HepG2 (cell line): ENCODE measurements at regions not wholly inside any gene's neighbourhood (a gene's known extent, or its start where the extent isn't known, plus 50 kb on each side); places are given as distances from the start of the nearest gene placed in this dataset.

Experiments
- ATAC-seq: fragments of 200-7000 bp; cut with Tn5 transposase; 3 replicates; pipeline ENCODE4 v1.9.1; 2020; ENCODE audit warnings: mild to moderate bottlenecking, moderate library complexity
- BruUV-seq: library from RNA; stranded (reverse); fragments of 400-500 nt; replicated peaks from 2 replicates; lab custom pipeline; 2021; lab: Mats Ljungman, UMichigan
- CTCF ChIA-PET: fragments of 300-600 bp; formaldehyde crosslinking; extraction: SDS; loops from one replicate; lab custom pipeline; 2021; ENCODE audit warnings: low total read pairs, inconsistent platforms, low intra/inter-chr PET ratio; lab: Yijun Ruan, JAX
- POLR2A ChIA-PET: fragments of 350-600 bp; sonication (Branson Sonifier 250); formaldehyde crosslinking; loops from one replicate; lab custom pipeline; 2020; ENCODE audit warnings: antibody characterized with exemption, inconsistent platforms; lab: Yijun Ruan, JAX
- DNase-seq: peaks from one replicate; pipeline ENCODE4 v3.0.0-alpha.2; 2015; ENCODE audit warnings: low spot score
- FAIRE-seq: peaks from 3 replicates; lab custom pipeline; 2011; peaks lifted over from hg19 to GRCh38; lab: Jason Lieb, UNC
- H2AFZ ChIP-seq: one replicate; pipeline ENCODE4 v1.6.1; 2011; ENCODE audit warnings: low read length, inconsistent platforms
- H3K27ac ChIP-seq: fragments of 300-600 bp; 3 replicates; pipeline ENCODE4 v1.8.0; 2011; ENCODE audit warnings: mixed run types, mild to moderate bottlenecking, mixed read lengths, low read length, inconsistent platforms; ENCODE audit not compliant: insufficient read depth; ENCODE audit errors: extremely low read length
- H3K27me3 ChIP-seq, 2 experiments: fragments of 200-600 bp in 1 of 2; 2 replicates in 1 of 2; 3 replicates in 1 of 2; pipeline versions ENCODE4 v1.6.0 to v1.8.0; 2011; ENCODE audit warnings: low read length in 2 of 2, mild to moderate bottlenecking in 2 of 2, moderate library complexity in 2 of 2, inconsistent platforms in 1 of 2; ENCODE audit not compliant: insufficient read depth in 2 of 2, control insufficient read depth in 1 of 2
- H3K36me3 ChIP-seq, 2 experiments: fragments of 200-600 bp in 1 of 2; replicated peaks in 1 of 2; 2 replicates in 1 of 2; 3 replicates in 1 of 2; pipeline versions ENCODE4 v1.5.1 to v1.8.0; 2011; ENCODE audit warnings: low read length in 2 of 2, inconsistent platforms in 1 of 2; ENCODE audit not compliant: insufficient read depth in 2 of 2, control insufficient read depth in 1 of 2
- H3K4me1 ChIP-seq: 2 replicates; pipeline ENCODE4 v1.5.1; 2012; ENCODE audit warnings: low read length, inconsistent platforms; ENCODE audit not compliant: insufficient read depth
- H3K4me2 ChIP-seq: 2 replicates; pipeline ENCODE4 v1.6.0; 2011; ENCODE audit warnings: low read depth, low read length, inconsistent platforms
- H3K4me3 ChIP-seq, 3 experiments: fragments of 200-600 bp in 1 of 3; sonication (generic), shearing (Covaris generic) in 1 of 3; replicated peaks in 1 of 3; 2 replicates each; pipeline ENCODE4 v1.5.1; 2011 to 2016; ENCODE audit warnings: low read length in 3 of 3, inconsistent platforms in 2 of 3, low read depth in 2 of 3, mild to moderate bottlenecking in 2 of 3, control low read depth in 1 of 3, mixed read lengths in 1 of 3; ENCODE audit not compliant: insufficient read depth in 1 of 3
- H3K79me2 ChIP-seq: one replicate; pipeline ENCODE4 v1.6.1; 2011; ENCODE audit warnings: low read length, inconsistent platforms; ENCODE audit not compliant: insufficient read depth
- H3K9ac ChIP-seq: 2 replicates; pipeline ENCODE4 v1.6.0; 2011; ENCODE audit warnings: mild to moderate bottlenecking, low read depth, low read length, inconsistent platforms; ENCODE audit not compliant: insufficient read depth
- H3K9me3 ChIP-seq: 2 replicates; pipeline ENCODE4 v1.5.1; 2012; ENCODE audit warnings: mild to moderate bottlenecking, low read length
- H4K20me1 ChIP-seq: 2 replicates; pipeline ENCODE4 v1.6.0; 2011; ENCODE audit warnings: inconsistent platforms, mild to moderate bottlenecking, low read length, moderate library complexity; ENCODE audit not compliant: insufficient read depth
- ARHGAP35 ChIP-seq: sonication (generic); formaldehyde crosslinking; IDR thresholded peaks from 2 replicates; pipeline ENCODE4 v1.9.0; 2022; ENCODE audit warnings: mild to moderate bottlenecking, inconsistent platforms, moderate library complexity, missing genetic modification reagents, borderline replicate concordance
- HDAC1 ChIP-seq: sonication (generic); formaldehyde crosslinking; IDR thresholded peaks from 2 replicates; pipeline ENCODE4 v1.5.1; 2020; ENCODE audit warnings: mild to moderate bottlenecking, missing genetic modification reagents
- JUND ChIP-seq: sonication (generic); formaldehyde crosslinking; IDR thresholded peaks from 2 replicates; pipeline ENCODE4 v1.8.0; 2022; ENCODE audit warnings: mild to moderate bottlenecking, missing genetic modification reagents
- KDM3A ChIP-seq: IDR thresholded peaks from 2 replicates; pipeline ENCODE4 v1.6.1; 2018; ENCODE audit warnings: low read depth, missing compliant biosample characterization
- KDM4B ChIP-seq: sonication (generic); formaldehyde crosslinking; IDR thresholded peaks from 2 replicates; pipeline ENCODE4 v1.4.0; 2020; ENCODE audit warnings: missing genetic modification reagents
- PHF21A ChIP-seq: sonication (generic); formaldehyde crosslinking; IDR thresholded peaks from 2 replicates; pipeline ENCODE4 v1.5.0; 2020; ENCODE audit warnings: mild to moderate bottlenecking, missing genetic modification reagents
- REXO4 ChIP-seq: sonication (generic); formaldehyde crosslinking; IDR thresholded peaks from 2 replicates; pipeline ENCODE4 v1.8.0; 2022; ENCODE audit warnings: missing genetic modification reagents, mild to moderate bottlenecking, borderline replicate concordance
- STAT6 ChIP-seq: sonication (generic); formaldehyde crosslinking; IDR thresholded peaks from 2 replicates; pipeline ENCODE4 v1.4.0; 2020; ENCODE audit warnings: missing genetic modification reagents, mild to moderate bottlenecking, borderline replicate concordance
- ZBTB20 ChIP-seq: sonication (generic); formaldehyde crosslinking; IDR thresholded peaks from 2 replicates; pipeline ENCODE4 v1.8.1; 2023; ENCODE audit warnings: missing genetic modification reagents, low read depth, mild to moderate bottlenecking, borderline replicate concordance
- ZFP82 ChIP-seq: sonication (generic); formaldehyde crosslinking; IDR thresholded peaks from 2 replicates; pipeline ENCODE4 v1.5.1; 2020; ENCODE audit warnings: mild to moderate bottlenecking, missing genetic modification reagents, borderline replicate concordance
- ZMYM3 ChIP-seq: sonication (generic); formaldehyde crosslinking; IDR thresholded peaks from 2 replicates; pipeline ENCODE4 v1.5.1; 2020; ENCODE audit warnings: mild to moderate bottlenecking, missing genetic modification reagents
- ZNF296 ChIP-seq: sonication (generic); formaldehyde crosslinking; conservative IDR thresholded peaks from 2 replicates; pipeline ENCODE4 v1.5.0; 2020; ENCODE audit warnings: mild to moderate bottlenecking, missing genetic modification reagents
- ZNF350 ChIP-seq: sonication (generic); formaldehyde crosslinking; IDR thresholded peaks from 2 replicates; pipeline ENCODE4 v1.4.0; 2020; ENCODE audit warnings: mild to moderate bottlenecking, low read depth, missing genetic modification reagents, borderline replicate concordance
- ZZZ3 ChIP-seq: sonication (generic); formaldehyde crosslinking; IDR thresholded peaks from 2 replicates; pipeline ENCODE4 v1.4.0; 2020; ENCODE audit warnings: missing genetic modification reagents, mild to moderate bottlenecking, borderline replicate concordance
- WGBS: methylation state at CpG from one replicate; pipeline ENCODE4 v1.1.6; 2017; ENCODE audit warnings: low lambda C conversion rate; 5-methylcytosine and 5-hydroxymethylcytosine counted together
- in situ Hi-C: cut with HindIII; loops from 2 replicates; pipeline ENCODE4 v1.10.0; 2017; ENCODE audit warnings: low pct_unique_long_range_greater_than_20kb; ENCODE audit not compliant: extremely low pct_ligation_motif_present
- intact Hi-C: fragments of 100-400 bp; cut with micrococcal nuclease; formaldehyde crosslinking; loops from one replicate; pipeline ENCODE4 v1.10.0; 2022; ENCODE audit not compliant: unreplicated experiment
- TF ChIP-seq, protein P1 (sequence below): sonication (generic); formaldehyde crosslinking; IDR thresholded peaks from one replicate; pipeline ENCODE4 v1.5.1; 2020; ENCODE audit warnings: mild to moderate bottlenecking, missing genetic modification reagents; ENCODE audit errors: not compliant biosample characterization

DNA sequence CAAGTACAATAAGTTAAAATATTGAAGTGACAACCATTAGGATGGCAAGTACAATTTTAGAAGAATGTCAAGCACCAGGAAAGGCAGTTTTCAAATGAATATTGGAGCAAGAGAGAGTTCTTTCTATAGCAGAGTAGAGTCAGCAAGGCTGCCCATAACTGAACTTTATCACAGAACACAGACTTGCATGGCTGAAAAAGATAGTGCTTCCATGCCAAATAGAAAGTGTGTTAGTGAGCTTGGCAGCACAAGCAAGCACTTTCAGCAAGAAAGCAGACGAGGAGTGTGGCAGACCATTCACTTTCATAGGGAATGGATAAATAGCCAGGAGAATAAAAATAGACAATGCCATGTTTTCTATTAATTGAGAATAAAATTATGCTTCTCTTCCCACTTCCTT, 647.0 kb upstream of the MGAT4C start:
- Histone ChIP-seq H2AFZ (no peak overlapping the region), H3K4me2 (no peak overlapping the region), H3K27me3 (no peaks in the 10 kb centered on the region), H3K9me3 (no peaks in the 10 kb centered on the region), H3K79me2 (no peaks in the 10 kb centered on the region), H4K20me1 (no peaks in the 10 kb centered on the region), H3K36me3 (no peaks in the 10 kb centered on the region), H3K27ac (no peak overlapping the region), H3K9ac (no peak overlapping the region), H3K4me1 (no peaks in the 10 kb centered on the region), H3K4me3 (no peak overlapping the region)
- intact Hi-C loops (no loop called here), in situ Hi-C loops (loop anchor here (25.0 kb wide), 1 partner anchor 641 kb away; the partner anchor contains the start of gene MGAT4C)
- TF ChIP-seq STAT6 (CRISPR knock-in tag) (no peak), KDM3A (CRISPR knock-in tag) (no peak), KDM4B (CRISPR knock-in tag) (no peak), ARHGAP35 (CRISPR knock-in tag) (no peak), ZMYM3 (no peak), ZFP82 (CRISPR knock-in tag) (no peak), ZBTB20 (CRISPR knock-in tag) (no peak), ZNF350 (CRISPR knock-in tag) (no peak), REXO4 (CRISPR knock-in tag) (no peak), HDAC1 (CRISPR knock-in tag) (no peak), PHF21A (CRISPR knock-in tag) (no peak), ZZZ3 (CRISPR knock-in tag) (no peak), ZNF296 (CRISPR knock-in tag) (no peak), JUND (CRISPR knock-in tag) (no peak)
- TF ChIP-seq, protein P1, sequence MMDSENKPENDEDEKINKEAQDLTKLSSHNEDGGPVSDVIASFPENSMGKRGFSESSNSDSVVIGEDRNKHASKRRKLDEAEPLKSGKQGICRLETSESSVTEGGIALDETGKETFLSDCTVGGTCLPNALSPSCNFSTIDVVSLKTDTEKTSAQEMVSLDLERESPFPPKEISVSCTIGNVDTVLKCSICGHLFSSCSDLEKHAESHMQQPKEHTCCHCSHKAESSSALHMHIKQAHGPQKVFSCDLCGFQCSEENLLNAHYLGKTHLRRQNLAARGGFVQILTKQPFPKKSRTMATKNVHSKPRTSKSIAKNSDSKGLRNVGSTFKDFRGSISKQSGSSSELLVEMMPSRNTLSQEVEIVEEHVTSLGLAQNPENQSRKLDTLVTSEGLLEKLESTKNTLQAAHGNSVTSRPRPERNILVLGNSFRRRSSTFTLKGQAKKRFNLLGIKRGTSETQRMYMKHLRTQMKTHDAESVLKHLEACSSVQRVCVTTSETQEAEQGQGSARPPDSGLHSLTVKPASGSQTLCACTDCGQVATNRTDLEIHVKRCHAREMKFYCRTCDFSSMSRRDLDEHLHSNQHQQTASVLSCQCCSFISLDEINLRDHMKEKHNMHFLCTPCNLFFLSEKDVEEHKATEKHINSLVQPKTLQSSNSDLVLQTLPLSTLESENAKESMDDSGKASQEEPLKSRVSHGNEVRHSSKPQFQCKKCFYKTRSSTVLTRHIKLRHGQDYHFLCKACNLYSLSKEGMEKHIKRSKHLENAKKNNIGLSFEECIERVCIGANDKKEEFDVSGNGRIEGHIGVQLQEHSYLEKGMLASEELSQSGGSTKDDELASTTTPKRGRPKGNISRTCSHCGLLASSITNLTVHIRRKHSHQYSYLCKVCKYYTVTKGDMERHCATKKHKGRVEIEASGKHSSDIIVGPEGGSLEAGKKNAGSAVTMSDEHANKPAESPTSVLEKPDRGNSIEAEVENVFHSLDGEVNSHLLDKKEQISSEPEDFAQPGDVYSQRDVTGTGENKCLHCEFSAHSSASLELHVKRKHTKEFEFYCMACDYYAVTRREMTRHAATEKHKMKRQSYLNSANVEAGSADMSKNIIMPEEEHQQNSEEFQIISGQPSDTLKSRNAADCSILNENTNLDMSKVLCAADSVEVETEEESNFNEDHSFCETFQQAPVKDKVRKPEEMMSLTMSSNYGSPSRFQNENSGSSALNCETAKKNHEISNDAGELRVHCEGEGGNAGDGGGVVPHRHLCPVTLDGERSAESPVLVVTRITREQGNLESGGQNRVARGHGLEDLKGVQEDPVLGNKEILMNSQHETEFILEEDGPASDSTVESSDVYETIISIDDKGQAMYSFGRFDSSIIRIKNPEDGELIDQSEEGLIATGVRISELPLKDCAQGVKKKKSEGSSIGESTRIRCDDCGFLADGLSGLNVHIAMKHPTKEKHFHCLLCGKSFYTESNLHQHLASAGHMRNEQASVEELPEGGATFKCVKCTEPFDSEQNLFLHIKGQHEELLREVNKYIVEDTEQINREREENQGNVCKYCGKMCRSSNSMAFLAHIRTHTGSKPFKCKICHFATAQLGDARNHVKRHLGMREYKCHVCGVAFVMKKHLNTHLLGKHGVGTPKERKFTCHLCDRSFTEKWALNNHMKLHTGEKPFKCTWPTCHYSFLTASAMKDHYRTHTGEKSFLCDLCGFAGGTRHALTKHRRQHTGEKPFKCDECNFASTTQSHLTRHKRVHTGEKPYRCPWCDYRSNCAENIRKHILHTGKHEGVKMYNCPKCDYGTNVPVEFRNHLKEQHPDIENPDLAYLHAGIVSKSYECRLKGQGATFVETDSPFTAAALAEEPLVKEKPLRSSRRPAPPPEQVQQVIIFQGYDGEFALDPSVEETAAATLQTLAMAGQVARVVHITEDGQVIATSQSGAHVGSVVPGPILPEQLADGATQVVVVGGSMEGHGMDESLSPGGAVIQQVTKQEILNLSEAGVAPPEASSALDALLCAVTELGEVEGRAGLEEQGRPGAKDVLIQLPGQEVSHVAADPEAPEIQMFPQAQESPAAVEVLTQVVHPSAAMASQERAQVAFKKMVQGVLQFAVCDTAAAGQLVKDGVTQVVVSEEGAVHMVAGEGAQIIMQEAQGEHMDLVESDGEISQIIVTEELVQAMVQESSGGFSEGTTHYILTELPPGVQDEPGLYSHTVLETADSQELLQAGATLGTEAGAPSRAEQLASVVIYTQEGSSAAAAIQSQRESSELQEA (CRISPR knock-in tag) = no peak
- DNase-seq (no peak), ATAC-seq (no peak), FAIRE-seq (no peak)
- POLR2A ChIA-PET = no interaction called here
- BruUV-seq = no TSS peak
- 0% methylated on average over 1 of the region's 1 CpG for WGBS
- CTCF ChIA-PET = no interaction called here
